GM23338 (cell line): ENCODE measurements at regions not wholly inside any gene's neighbourhood (a gene's known extent, or its start where the extent isn't known, plus 50 kb on each side); places are given as distances from the start of the nearest gene placed in this dataset.
"Not testable (repeated sequence)": the region's sequence is repeated elsewhere in the genome, so short reads cannot be mapped to it uniquely, and the experiment has no call there.

Experiments used
- ATAC-seq: fragments of 200-7000 bp; cut with Tn5 transposase; 3 replicates; pipeline ENCODE4 v1.9.1; 2020
- DNase-seq: peaks from one replicate; pipeline ENCODE4 v3.0.0-alpha.2; 2015; ENCODE audit warnings: low spot score
- H2AFZ ChIP-seq: fragments of 200-600 bp; sonication (generic); 2 replicates; pipeline ENCODE4 v1.8.0; 2016; ENCODE audit warnings: antibody characterized with exemption, mild to moderate bottlenecking, moderate library complexity
- H3F3A ChIP-seq: fragments of 200-600 bp; sonication (generic); replicated peaks from 2 replicates; pipeline ENCODE4 v1.8.0; 2017; ENCODE audit warnings: antibody characterized with exemption, mixed run types, low read depth
- H3K27ac ChIP-seq: fragments of 200-600 bp; sonication (generic); 2 replicates; pipeline ENCODE4 v1.6.1; 2016; ENCODE audit warnings: low read depth
- H3K27me3 ChIP-seq: fragments of 200-600 bp; sonication (generic); 2 replicates; pipeline ENCODE4 v1.8.0; 2016; ENCODE audit warnings: mild to moderate bottlenecking, mixed run types, moderate library complexity; ENCODE audit not compliant: insufficient read depth
- H3K36me3 ChIP-seq: fragments of 200-600 bp; sonication (generic); 2 replicates; pipeline ENCODE4 v1.8.0; 2016; ENCODE audit warnings: mild to moderate bottlenecking; ENCODE audit not compliant: insufficient read depth
- H3K4me1 ChIP-seq: fragments of 200-600 bp; sonication (generic); 2 replicates; pipeline ENCODE4 v1.8.0; 2016; ENCODE audit warnings: mild to moderate bottlenecking, moderate library complexity; ENCODE audit not compliant: insufficient read depth
- H3K4me2 ChIP-seq: fragments of 200-600 bp; sonication (generic); 2 replicates; pipeline ENCODE4 v1.7.1; 2017; ENCODE audit warnings: mixed run types
- H3K4me3 ChIP-seq: fragments of 200-600 bp; sonication (generic); 2 replicates; pipeline ENCODE4 v1.6.1; 2016; ENCODE audit warnings: mixed run types
- H3K79me2 ChIP-seq: fragments of 200-600 bp; sonication (generic); replicated peaks from 2 replicates; pipeline ENCODE4 v1.8.0; 2017; ENCODE audit warnings: mild to moderate bottlenecking; ENCODE audit not compliant: insufficient read depth
- H3K9me2 ChIP-seq: fragments of 200-600 bp; sonication (generic); 2 replicates; pipeline ENCODE4 v1.8.0; 2017; ENCODE audit not compliant: insufficient read depth
- H4K20me1 ChIP-seq: fragments of 200-600 bp; sonication (generic); replicated peaks from 2 replicates; pipeline ENCODE4 v1.8.0; 2017; ENCODE audit warnings: mild to moderate bottlenecking; ENCODE audit not compliant: insufficient read depth
- H3K27ac Mint-ChIP-seq: 2 replicates; pipeline ENCODE4 v1.8.0; 2020; ENCODE audit warnings: inconsistent platforms, mild to moderate bottlenecking, moderate library complexity, mixed read lengths
- H3K27me3 Mint-ChIP-seq: 3 replicates; pipeline ENCODE4 v1.8.0; 2022; ENCODE audit warnings: low read depth, mild to moderate bottlenecking, moderate library complexity, mixed read lengths, inconsistent platforms; ENCODE audit not compliant: insufficient read depth, poor library complexity
- H3K36me3 Mint-ChIP-seq: 3 replicates; pipeline ENCODE4 v1.8.0; 2021; ENCODE audit warnings: low read depth, mild to moderate bottlenecking, inconsistent platforms, moderate library complexity, mixed read lengths
- H3K4me1 Mint-ChIP-seq: 3 replicates; pipeline ENCODE4 v1.8.0; 2020; ENCODE audit warnings: mild to moderate bottlenecking, inconsistent platforms, mixed read lengths
- H3K4me3 Mint-ChIP-seq: 3 replicates; pipeline ENCODE4 v1.8.0; 2021; ENCODE audit warnings: moderate library complexity, mild to moderate bottlenecking, inconsistent platforms, mixed read lengths
- H3K9me3 Mint-ChIP-seq: 3 replicates; pipeline ENCODE4 v1.8.0; 2020; ENCODE audit warnings: moderate library complexity, mild to moderate bottlenecking, inconsistent platforms, mixed read lengths
- EZH2 ChIP-seq: fragments of 200-600 bp; sonication (generic); IDR thresholded peaks from one replicate; pipeline ENCODE4 v1.8.0; 2017; ENCODE audit warnings: antibody characterized with exemption, mild to moderate bottlenecking, low read depth; ENCODE audit not compliant: unreplicated experiment
- EZH2phosphoT487 ChIP-seq: fragments of 200-600 bp; sonication (generic); IDR thresholded peaks from one replicate; pipeline ENCODE4 v1.8.1; 2018; ENCODE audit warnings: antibody characterized with exemption; ENCODE audit not compliant: unreplicated experiment
- JUNB ChIP-seq: IDR thresholded peaks from one replicate; pipeline ENCODE4 v1.6.1; 2016; ENCODE audit warnings: antibody characterized with exemption; ENCODE audit not compliant: unreplicated experiment
- STAT1 ChIP-seq: IDR thresholded peaks from one replicate; pipeline ENCODE4 v1.6.1; 2016; ENCODE audit warnings: antibody characterized with exemption; ENCODE audit not compliant: unreplicated experiment
- ZNF114 ChIP-seq: fragments of 250-450 bp; sonication (Bioruptor Pico); IDR thresholded peaks from 2 replicates; pipeline ENCODE4 v1.5.0; 2020; ENCODE audit warnings: mild to moderate bottlenecking, moderate library complexity
- TF ChIP-seq, protein P1 (sequence below): IDR thresholded peaks from one replicate; pipeline ENCODE4 v1.6.1; 2018; ENCODE audit warnings: antibody characterized with exemption; ENCODE audit not compliant: unreplicated experiment
- TF ChIP-seq, protein P2 (sequence below), 2 experiments: fragments of 200-600 bp in 1 of 2; sonication (generic) in 1 of 2; conservative IDR thresholded peaks; 2 replicates each; pipeline versions ENCODE4 v1.5.1 to v1.6.1; 2016 to 2017; ENCODE audit warnings: antibody characterized with exemption in 2 of 2, low read depth in 2 of 2, mild to moderate bottlenecking in 2 of 2, moderate library complexity in 1 of 2
- TF ChIP-seq, protein P3 (sequence below): IDR thresholded peaks from 2 replicates; pipeline ENCODE4 v1.6.1; 2016; ENCODE audit warnings: antibody characterized with exemption

DNA sequence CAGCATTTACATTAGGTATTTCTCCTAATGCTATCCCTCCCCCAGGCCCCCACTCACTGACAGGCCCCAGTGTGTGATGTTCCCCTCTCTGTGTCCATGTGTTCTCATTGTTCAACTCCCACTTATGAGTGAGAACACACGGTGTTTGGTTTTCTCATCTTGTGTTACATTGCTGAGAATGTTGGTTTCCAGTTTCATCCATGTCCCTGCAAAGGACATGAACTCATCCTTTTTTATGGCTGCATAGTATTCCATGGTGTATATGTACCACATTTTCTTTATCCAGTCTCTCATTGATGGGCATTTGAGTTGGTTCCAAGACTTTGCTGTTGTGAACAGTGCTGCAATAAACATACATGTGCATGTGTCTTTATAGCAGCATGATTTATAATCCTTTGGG, 73.0 kb upstream of the PAK3 start:
- H3K36me3 Mint-ChIP-seq, H3F3A ChIP-seq, H2AFZ ChIP-seq, H3K27ac Mint-ChIP-seq, H3K36me3 ChIP-seq, H3K27ac ChIP-seq, H4K20me1 ChIP-seq, H3K27me3 Mint-ChIP-seq, H3K27me3 ChIP-seq, H3K79me2 ChIP-seq, H3K9me2 ChIP-seq, DNase-seq, H3K4me3 ChIP-seq, H3K4me1 Mint-ChIP-seq, H3K4me3 Mint-ChIP-seq, ATAC-seq, H3K4me1 ChIP-seq, H3K4me2 ChIP-seq, H3K9me3 Mint-ChIP-seq: not testable (repeated sequence)

DNA sequence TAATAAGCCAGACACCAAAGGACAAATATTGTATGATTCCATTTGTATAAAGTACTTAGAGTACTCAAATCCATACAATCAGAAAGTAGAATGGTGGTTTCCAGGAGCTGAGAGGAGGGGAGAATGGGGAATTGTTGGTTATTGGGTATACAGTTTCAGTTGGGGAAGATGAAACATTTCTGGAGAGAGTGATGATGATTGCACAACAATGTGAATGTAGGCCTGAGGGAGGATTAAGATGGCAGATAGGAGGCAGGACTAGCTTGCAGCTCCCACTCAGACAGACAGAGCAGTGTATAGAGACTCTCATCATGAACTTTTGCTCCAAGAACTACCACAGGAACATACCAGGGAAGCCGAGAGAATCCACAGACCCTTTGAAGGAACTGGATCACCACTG, 75.7 kb upstream of the PAK3 start:
- Histone ChIP-seq H3K27ac (no peak overlapping the region), H3K9me2 (no peaks in the 10 kb centered on the region), H2AFZ (no peak overlapping the region), H3K4me2 (no peak overlapping the region), H3K27me3 (no peaks in the 10 kb centered on the region), H4K20me1 (no peaks in the 10 kb centered on the region), H3F3A (no peaks in the 10 kb centered on the region), H3K79me2 (no peaks in the 10 kb centered on the region), H3K4me1 (no peaks in the 10 kb centered on the region), H3K36me3 (no peaks in the 10 kb centered on the region), H3K4me3 (no peak overlapping the region)
- TF ChIP-seq, protein P1, sequence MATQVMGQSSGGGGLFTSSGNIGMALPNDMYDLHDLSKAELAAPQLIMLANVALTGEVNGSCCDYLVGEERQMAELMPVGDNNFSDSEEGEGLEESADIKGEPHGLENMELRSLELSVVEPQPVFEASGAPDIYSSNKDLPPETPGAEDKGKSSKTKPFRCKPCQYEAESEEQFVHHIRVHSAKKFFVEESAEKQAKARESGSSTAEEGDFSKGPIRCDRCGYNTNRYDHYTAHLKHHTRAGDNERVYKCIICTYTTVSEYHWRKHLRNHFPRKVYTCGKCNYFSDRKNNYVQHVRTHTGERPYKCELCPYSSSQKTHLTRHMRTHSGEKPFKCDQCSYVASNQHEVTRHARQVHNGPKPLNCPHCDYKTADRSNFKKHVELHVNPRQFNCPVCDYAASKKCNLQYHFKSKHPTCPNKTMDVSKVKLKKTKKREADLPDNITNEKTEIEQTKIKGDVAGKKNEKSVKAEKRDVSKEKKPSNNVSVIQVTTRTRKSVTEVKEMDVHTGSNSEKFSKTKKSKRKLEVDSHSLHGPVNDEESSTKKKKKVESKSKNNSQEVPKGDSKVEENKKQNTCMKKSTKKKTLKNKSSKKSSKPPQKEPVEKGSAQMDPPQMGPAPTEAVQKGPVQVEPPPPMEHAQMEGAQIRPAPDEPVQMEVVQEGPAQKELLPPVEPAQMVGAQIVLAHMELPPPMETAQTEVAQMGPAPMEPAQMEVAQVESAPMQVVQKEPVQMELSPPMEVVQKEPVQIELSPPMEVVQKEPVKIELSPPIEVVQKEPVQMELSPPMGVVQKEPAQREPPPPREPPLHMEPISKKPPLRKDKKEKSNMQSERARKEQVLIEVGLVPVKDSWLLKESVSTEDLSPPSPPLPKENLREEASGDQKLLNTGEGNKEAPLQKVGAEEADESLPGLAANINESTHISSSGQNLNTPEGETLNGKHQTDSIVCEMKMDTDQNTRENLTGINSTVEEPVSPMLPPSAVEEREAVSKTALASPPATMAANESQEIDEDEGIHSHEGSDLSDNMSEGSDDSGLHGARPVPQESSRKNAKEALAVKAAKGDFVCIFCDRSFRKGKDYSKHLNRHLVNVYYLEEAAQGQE = no peak
- TF ChIP-seq EZH2phosphoT487 (no peak), ZNF114 (CRISPR knock-in tag) (no peak), JUNB (no peak), STAT1 (no peak), EZH2 (no peak)
- TF ChIP-seq, protein P2, sequence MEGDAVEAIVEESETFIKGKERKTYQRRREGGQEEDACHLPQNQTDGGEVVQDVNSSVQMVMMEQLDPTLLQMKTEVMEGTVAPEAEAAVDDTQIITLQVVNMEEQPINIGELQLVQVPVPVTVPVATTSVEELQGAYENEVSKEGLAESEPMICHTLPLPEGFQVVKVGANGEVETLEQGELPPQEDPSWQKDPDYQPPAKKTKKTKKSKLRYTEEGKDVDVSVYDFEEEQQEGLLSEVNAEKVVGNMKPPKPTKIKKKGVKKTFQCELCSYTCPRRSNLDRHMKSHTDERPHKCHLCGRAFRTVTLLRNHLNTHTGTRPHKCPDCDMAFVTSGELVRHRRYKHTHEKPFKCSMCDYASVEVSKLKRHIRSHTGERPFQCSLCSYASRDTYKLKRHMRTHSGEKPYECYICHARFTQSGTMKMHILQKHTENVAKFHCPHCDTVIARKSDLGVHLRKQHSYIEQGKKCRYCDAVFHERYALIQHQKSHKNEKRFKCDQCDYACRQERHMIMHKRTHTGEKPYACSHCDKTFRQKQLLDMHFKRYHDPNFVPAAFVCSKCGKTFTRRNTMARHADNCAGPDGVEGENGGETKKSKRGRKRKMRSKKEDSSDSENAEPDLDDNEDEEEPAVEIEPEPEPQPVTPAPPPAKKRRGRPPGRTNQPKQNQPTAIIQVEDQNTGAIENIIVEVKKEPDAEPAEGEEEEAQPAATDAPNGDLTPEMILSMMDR (conservative IDR thresholded peaks at IDR 0.05; ENCODE audit: low read depth in 2 of 2) = no peak
- TF ChIP-seq, protein P3, sequence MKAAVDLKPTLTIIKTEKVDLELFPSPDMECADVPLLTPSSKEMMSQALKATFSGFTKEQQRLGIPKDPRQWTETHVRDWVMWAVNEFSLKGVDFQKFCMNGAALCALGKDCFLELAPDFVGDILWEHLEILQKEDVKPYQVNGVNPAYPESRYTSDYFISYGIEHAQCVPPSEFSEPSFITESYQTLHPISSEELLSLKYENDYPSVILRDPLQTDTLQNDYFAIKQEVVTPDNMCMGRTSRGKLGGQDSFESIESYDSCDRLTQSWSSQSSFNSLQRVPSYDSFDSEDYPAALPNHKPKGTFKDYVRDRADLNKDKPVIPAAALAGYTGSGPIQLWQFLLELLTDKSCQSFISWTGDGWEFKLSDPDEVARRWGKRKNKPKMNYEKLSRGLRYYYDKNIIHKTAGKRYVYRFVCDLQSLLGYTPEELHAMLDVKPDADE = no peak
- Mint-ChIP-seq H3K27me3 (no peaks in the 10 kb centered on the region), H3K27ac (no peak overlapping the region), H3K36me3 (peaks cover 9% of the 10 kb centered on the region), H3K4me1 (no peaks in the 10 kb centered on the region; the same call in 2 of the 3 replicates), H3K4me3 (no peak overlapping the region), H3K9me3 (peaks cover 6% of the 10 kb centered on the region)
- ATAC-seq (no peak), DNase-seq (no peak)
